Endothelial cell of umbilical vein (primary cell): ENCODE measurements at regions not wholly inside any gene's neighbourhood (a gene's known extent, or its start where the extent isn't known, plus 50 kb on each side); places are given as distances from the start of the nearest gene placed in this dataset.

Experiments used
- EZH2 ChIP-seq: IDR thresholded peaks from 2 replicates; pipeline ENCODE4 v1.6.1; 2012; ENCODE audit warnings: borderline replicate concordance, low read depth, mild to moderate bottlenecking, moderate library complexity, low read length, inconsistent platforms; ENCODE audit not compliant: severe bottlenecking
- FOS ChIP-seq: IDR thresholded peaks from 2 replicates; pipeline ENCODE4 v1.6.1; 2011; ENCODE audit warnings: mild to moderate bottlenecking, low read length, moderate library complexity, borderline replicate concordance; ENCODE audit not compliant: insufficient read depth
- JUN ChIP-seq: IDR thresholded peaks from 2 replicates; pipeline ENCODE4 v1.6.1; 2011; ENCODE audit warnings: borderline replicate concordance, low read depth; ENCODE audit not compliant: insufficient read length, insufficient read depth
- MYC ChIP-seq: IDR thresholded peaks from one replicate; pipeline ENCODE4 v1.6.1; 2011; ENCODE audit warnings: mild to moderate bottlenecking, low read depth, low read length
- POLR2A ChIP-seq: IDR thresholded peaks from 2 replicates; pipeline ENCODE4 v1.6.1; 2012; ENCODE audit warnings: low read depth, mild to moderate bottlenecking, control low read depth, low read length
- POLR2AphosphoS5 ChIP-seq: IDR thresholded peaks from 2 replicates; pipeline ENCODE4 v1.6.1; 2012; ENCODE audit warnings: low read depth, mild to moderate bottlenecking, control low read depth, low read length, moderate library complexity; ENCODE audit not compliant: insufficient read depth
- TF ChIP-seq, protein P1 (sequence below), 2 donors: IDR thresholded peaks; 1 replicate in 1 of 2; 2 replicates in 1 of 2; pipeline ENCODE4 v1.5.1; 2011; ENCODE audit warnings: low read length in 2 of 2, mild to moderate bottlenecking in 2 of 2, moderate library complexity in 2 of 2, control low read depth in 1 of 2, inconsistent platforms in 1 of 2, low read depth in 1 of 2; ENCODE audit not compliant: insufficient read depth in 1 of 2; ENCODE audit errors: extremely low read depth in 1 of 2
- TF ChIP-seq, protein P2 (sequence below): IDR thresholded peaks from 2 replicates; pipeline ENCODE4 v1.6.1; 2011; ENCODE audit not compliant: insufficient read depth, insufficient read length

DNA sequence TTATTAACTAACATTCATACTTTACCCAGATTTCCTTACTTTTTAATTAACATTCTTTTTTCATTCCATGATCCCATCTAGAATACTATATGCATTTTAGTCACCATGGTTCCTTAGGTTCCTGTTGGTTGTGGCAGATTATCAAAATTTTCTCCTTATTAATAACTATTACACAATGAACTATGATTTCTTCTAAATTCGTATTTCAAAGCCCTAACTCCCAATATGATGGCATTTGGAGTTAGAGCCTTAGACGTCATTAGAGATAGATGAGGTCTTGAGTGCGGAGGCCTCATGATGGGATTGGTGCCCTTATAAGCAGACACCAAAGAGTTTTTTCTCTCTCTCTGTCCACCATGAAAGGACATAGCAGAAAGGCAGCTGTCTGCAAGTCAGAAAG, 485.4 kb downstream of the TLR4 start:
- TF ChIP-seq, protein P1, sequence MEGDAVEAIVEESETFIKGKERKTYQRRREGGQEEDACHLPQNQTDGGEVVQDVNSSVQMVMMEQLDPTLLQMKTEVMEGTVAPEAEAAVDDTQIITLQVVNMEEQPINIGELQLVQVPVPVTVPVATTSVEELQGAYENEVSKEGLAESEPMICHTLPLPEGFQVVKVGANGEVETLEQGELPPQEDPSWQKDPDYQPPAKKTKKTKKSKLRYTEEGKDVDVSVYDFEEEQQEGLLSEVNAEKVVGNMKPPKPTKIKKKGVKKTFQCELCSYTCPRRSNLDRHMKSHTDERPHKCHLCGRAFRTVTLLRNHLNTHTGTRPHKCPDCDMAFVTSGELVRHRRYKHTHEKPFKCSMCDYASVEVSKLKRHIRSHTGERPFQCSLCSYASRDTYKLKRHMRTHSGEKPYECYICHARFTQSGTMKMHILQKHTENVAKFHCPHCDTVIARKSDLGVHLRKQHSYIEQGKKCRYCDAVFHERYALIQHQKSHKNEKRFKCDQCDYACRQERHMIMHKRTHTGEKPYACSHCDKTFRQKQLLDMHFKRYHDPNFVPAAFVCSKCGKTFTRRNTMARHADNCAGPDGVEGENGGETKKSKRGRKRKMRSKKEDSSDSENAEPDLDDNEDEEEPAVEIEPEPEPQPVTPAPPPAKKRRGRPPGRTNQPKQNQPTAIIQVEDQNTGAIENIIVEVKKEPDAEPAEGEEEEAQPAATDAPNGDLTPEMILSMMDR (IDR thresholded peaks at IDR 0.05; ENCODE audit: extremely low read depth in 1 of 2, insufficient read depth in 1 of 2, low read depth in 1 of 2, low read length in 2 of 2) = no peak
- TF ChIP-seq FOS (no peak), EZH2 (no peak), POLR2AphosphoS5 (no peak), POLR2A (no peak), MYC (no peak), JUN (no peak)
- TF ChIP-seq, protein P2, sequence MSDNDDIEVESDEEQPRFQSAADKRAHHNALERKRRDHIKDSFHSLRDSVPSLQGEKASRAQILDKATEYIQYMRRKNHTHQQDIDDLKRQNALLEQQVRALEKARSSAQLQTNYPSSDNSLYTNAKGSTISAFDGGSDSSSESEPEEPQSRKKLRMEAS = no peak
